ENCODE measurements at regions not wholly inside any gene's neighbourhood (a gene's known extent, or its start where the extent isn't known, plus 50 kb on each side); places are given as distances from the start of the nearest gene placed in this dataset.
"Not testable (repeated sequence)": the region's sequence is repeated elsewhere in the genome, so short reads cannot be mapped to it uniquely, and the experiment has no call there.

DNA sequence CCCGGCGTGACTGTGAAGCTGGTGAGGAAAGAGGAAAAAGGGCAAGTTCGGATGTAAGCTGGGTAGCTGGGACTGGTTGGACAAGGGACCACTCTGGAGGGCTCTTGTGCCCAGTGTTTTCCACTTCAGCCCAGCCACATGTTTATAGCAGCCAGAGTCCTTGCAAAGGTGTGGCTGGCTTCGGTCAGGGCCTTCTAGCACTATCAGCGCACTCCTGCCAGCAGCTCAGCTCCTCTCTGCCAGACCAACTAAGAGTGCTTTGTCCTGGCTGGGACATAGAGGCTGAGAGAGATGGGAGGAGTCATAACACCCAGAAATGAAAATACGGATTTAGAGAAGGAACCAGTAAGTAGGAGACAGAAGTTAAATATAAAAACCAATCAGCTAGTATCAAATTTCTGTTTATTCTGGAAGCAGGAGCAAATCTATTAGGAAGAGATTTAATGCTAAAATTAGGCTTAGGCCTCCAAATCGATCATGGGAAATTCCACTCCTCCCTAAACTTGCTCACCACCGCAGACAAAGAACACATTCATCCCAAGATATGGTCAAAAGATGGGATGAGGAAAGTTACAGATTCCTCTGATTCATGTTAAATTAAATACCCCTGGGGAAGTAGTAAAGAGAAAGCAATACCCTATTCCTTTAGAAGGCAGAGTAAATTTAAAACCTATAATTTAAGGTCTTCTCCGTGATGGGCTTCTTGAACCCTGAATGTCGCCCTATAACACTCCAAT, 135.0 kb downstream of the RALA start:
- no peak overlapping the region for H3K4me3 ChIP-seq
- peaks cover 4 to 10% of the 10 kb centered on the region in 2 donors for H3K4me1 ChIP-seq
- DNase-seq (ENCODE audit: low spot score in 2 of 2), result no peak
- no peak overlapping the region for H3K27ac ChIP-seq
- TF ChIP-seq CTCF (IDR thresholded peaks at IDR 0.05), result no peak
- no peaks in the 10 kb centered on the region for H3K9me3 ChIP-seq
- no peaks in the 10 kb centered on the region for H3K27me3 ChIP-seq
- intact Hi-C loops (cut with DNase I), result no loop called here
- H3K36me3 ChIP-seq, result no peaks in the 10 kb centered on the region

DNA sequence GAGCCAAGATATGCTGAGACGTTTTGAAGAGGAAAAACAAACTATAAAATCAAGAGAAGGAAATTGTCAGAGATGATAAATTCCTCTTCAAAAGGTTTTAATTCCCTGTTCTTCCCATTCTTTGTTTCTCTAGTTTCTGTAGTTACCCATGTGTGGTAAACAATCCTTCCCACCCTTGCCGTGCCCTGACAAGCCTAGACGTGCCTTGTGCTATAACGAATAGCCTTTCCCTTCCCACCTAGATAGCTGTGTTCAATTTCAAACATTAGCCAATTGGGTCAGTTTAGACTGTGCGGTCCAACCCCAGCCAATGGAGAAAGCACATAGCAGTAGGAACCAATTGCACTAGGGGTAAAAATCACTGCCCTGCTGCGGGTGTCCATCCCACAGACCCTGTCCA, 138.1 kb downstream of the RALA start:
- TF ChIP-seq CTCF (IDR thresholded peaks at IDR 0.05), result no peak
- Histone ChIP-seq H3K27me3 (no peaks in the 10 kb centered on the region), H3K36me3 (no peaks in the 10 kb centered on the region), H3K4me3 (no peak overlapping the region), H3K4me1 (peaks cover 0 to 4% of the 10 kb centered on the region in 2 donors), H3K9me3 (no peaks in the 10 kb centered on the region), H3K27ac (no peak overlapping the region)
- no peak for DNase-seq (ENCODE audit: low spot score in 2 of 2)
- intact Hi-C loops (cut with DNase I), result no loop called here

GRCh38 chr7:39762466-39762865, 139.1 kb downstream of the RALA start:
- intact Hi-C loops (cut with DNase I); DNase-seq (ENCODE audit: low spot score in 2 of 2); H3K27ac ChIP-seq; H3K4me1 ChIP-seq; H3K36me3 ChIP-seq; H3K9me3 ChIP-seq; H3K4me3 ChIP-seq; H3K27me3 ChIP-seq: not testable (repeated sequence)

DNA sequence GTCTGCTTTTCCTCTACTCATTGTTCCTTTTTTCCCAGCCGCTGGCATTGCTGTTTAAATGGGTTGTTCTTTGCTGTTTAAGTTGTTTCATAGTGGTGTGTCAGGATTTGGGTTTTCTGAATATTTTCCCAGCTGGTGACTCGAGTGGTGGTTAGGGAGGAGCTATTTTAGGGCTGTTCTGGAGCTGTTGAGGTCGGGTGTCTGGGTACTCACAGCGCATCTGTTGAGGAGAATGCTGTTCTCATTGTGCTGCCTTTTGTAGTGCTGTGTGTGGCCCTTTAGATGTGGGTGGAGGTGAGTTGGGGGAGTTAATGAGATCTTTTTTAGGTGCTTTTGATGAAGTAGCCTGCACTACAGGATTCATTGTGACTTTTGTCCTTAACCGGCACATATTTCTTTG, 139.5 kb downstream of the RALA start:
- H3K36me3 ChIP-seq; H3K4me3 ChIP-seq; H3K4me1 ChIP-seq; DNase-seq (ENCODE audit: low spot score in 2 of 2); H3K27me3 ChIP-seq; H3K9me3 ChIP-seq; intact Hi-C loops (cut with DNase I); H3K27ac ChIP-seq: not testable (repeated sequence)

DNA sequence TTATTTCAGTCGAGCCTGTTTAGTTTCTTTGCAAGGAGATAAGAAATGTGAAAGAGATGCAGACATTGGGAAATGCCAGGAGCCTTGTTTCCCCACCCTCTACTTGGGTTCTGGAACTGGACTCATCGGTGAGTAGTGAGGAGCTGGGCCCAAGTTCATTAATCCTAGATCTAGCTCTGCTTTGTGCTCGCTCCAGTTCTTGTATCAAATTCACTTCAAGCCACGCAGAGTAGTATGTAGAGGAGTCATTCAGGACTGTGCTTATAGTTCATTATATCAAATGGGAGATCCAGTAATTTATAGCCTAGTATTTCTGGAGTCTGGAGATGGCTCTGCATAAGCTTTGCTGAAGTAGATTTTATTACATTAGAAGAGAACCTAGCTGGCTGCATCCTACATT, 142.5 kb downstream of the RALA start:
- H3K36me3 ChIP-seq; H3K4me1 ChIP-seq; intact Hi-C loops (cut with DNase I); H3K9me3 ChIP-seq; H3K27me3 ChIP-seq; H3K27ac ChIP-seq; DNase-seq (ENCODE audit: low spot score in 2 of 2); H3K4me3 ChIP-seq: not testable (repeated sequence)

DNA sequence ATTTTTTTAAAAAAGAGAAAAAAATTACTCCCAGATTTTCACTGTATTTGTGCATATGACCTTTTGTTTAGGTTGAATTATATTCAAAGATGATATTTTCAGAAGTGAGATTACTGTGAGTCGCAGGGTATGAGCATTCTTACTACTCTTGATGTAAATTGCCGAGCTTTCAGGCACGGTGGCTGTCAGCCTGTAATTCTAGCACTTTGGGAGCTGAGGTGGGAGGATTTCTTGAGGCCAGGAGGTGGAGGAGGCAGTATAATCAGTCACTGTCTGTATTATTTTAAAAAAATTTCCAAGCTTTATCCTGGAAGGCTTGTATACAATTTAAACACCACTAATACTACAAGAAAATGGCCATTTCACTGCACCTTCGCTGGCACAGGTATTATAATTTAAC, 145.1 kb downstream of the RALA start:
- DNase-seq (ENCODE audit: low spot score in 2 of 2); intact Hi-C loops (cut with DNase I); H3K4me1 ChIP-seq; H3K27me3 ChIP-seq; H3K9me3 ChIP-seq; H3K27ac ChIP-seq; H3K4me3 ChIP-seq: not testable (repeated sequence)
- peaks cover 8 to 13% of the 10 kb centered on the region in 2 donors for H3K36me3 ChIP-seq

DNA sequence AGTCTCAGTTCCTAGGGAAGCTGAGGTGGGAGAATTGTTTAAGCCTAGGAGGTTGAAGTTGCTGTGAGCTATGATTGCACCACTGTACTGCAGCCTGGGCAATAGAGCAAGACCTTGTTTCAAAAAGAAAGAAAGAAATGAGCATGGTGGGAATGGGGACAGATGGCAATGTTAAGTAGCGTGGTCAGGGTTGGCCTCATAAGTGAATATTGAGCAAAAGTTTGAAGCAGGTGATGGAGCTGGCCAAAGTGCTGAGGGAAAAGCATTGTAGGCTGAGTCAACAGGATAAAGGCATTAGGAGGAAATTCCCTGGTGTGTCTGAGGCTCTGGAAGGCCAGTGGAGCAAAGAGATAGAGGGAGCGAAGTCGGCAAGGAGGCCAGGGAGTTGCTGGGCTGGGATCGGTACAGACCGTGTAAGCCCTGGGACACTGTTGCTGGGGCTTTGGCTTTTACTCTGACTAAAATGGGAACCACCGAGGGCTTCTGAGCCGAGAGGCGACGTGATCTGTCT, 151.0 kb downstream of the RALA start:
- peaks cover 4 to 17% of the 10 kb centered on the region in 2 donors for H3K36me3 ChIP-seq
- intact Hi-C loops (cut with DNase I); H3K9me3 ChIP-seq; H3K27ac ChIP-seq; H3K4me1 ChIP-seq; H3K27me3 ChIP-seq; DNase-seq (ENCODE audit: low spot score in 2 of 2); H3K4me3 ChIP-seq: not testable (repeated sequence)

- intact Hi-C loops (cut with DNase I), result not testable (repeated sequence)
- H3K36me3 ChIP-seq, result peaks cover 5 to 11% of the 10 kb centered on the region in 2 donors
These were observed 158.2 kb downstream of the RALA start for GRCh38 chr7:39781557-39781956.

GRCh38 chr7:39786440-39786839, 163.1 kb downstream of the RALA start:
- H3K36me3 ChIP-seq; DNase-seq (ENCODE audit: low spot score in 2 of 2); intact Hi-C loops (cut with DNase I); H3K9me3 ChIP-seq; H3K27ac ChIP-seq; H3K4me3 ChIP-seq; H3K27me3 ChIP-seq; H3K4me1 ChIP-seq: not testable (repeated sequence)

More at GRCh38 chr7:39781557-39781956, 158.2 kb downstream of the RALA start:
- H3K4me3 ChIP-seq; H3K4me1 ChIP-seq; H3K9me3 ChIP-seq; H3K27ac ChIP-seq; H3K27me3 ChIP-seq; DNase-seq (ENCODE audit: low spot score in 2 of 2): not testable (repeated sequence)

GRCh38 chr7:39791035-39791434, 159.0 kb upstream of the CDK13 start:
- intact Hi-C loops (cut with DNase I); H3K9me3 ChIP-seq; DNase-seq (ENCODE audit: low spot score in 2 of 2); H3K27me3 ChIP-seq; H3K4me1 ChIP-seq; H3K4me3 ChIP-seq; H3K27ac ChIP-seq: not testable (repeated sequence)
- peaks cover 13 to 24% of the 10 kb centered on the region in 2 donors for H3K36me3 ChIP-seq

DNA sequence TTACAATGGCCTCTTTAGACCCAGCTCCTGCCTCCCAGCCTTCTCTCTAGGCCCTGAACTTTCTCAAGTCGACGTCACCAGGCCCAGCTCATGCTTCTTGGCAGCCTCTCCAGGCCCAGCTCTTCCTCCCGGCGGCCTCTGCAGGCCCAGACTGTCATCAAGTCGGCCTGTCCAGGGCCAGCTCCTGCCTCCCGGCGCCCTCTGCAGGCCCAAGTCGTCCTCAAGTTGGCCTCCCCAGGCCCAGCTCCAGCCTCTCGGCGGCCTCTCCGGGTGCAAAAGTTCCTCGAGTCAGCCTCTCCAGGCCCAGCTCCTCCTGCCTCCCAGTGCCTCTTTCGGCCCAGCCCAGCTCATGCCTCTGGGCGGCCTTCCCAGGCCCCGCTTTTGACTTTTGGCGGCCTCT, 158.1 kb upstream of the CDK13 start:
- H3K27me3 ChIP-seq; H3K4me3 ChIP-seq; intact Hi-C loops (cut with DNase I); H3K27ac ChIP-seq; H3K9me3 ChIP-seq; H3K4me1 ChIP-seq; DNase-seq (ENCODE audit: low spot score in 2 of 2): not testable (repeated sequence)
- peaks cover 13 to 24% of the 10 kb centered on the region in 2 donors for H3K36me3 ChIP-seq

- H3K4me3 ChIP-seq; H3K4me1 ChIP-seq; DNase-seq (ENCODE audit: low spot score in 2 of 2); H3K9me3 ChIP-seq; H3K27ac ChIP-seq; intact Hi-C loops (cut with DNase I); H3K27me3 ChIP-seq: not testable (repeated sequence)
- H3K36me3 ChIP-seq, result peaks cover 13 to 24% of the 10 kb centered on the region in 2 donors
These were observed 157.0 kb upstream of the CDK13 start for GRCh38 chr7:39793026-39793425.
